ENCODE measurements at regions not wholly inside any gene's neighbourhood (a gene's known extent, or its start where the extent isn't known, plus 50 kb on each side); places are given as distances from the start of the nearest gene placed in this dataset.
"Not testable (repeated sequence)": the region's sequence is repeated elsewhere in the genome, so short reads cannot be mapped to it uniquely, and the experiment has no call there.

DNA sequence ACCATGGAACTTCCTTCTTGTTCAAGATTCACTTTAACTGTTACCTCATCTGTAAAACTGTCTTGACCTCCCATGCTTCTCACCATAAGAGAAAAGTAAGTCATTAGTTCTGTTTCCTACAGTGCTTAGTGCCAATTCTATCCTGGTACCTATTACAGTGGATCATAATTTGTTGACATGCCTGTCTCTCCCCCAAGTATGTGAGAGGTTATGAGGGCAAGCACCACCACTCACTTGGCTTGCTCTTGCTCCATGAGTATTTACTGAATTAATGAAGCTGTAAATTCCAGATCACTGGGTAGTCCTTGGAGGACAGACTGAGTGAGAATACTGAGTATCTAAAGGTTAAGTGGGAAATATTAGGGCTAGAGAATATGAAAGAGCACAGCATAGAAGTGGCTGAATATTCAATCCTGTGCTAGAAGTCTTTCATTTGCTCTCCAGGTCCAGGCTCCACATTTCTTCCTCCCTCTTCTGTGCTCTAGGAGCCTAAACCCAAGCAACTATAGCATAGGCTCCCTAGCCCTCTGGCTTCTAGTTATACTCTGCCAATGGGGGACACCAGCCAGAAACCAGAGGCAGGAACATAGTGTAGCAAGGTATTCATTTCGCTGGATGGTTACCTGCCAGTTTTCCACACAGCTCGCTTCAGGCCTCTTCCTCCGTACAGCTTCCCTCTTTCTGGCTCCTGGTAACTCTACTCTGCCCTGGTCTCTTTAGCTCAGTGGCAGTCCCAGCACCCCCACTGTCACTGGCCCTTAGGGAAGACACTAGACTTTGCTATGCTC is 118.2 kb upstream of the SLC5A12 start:
- peak; percentile 28 for DNase-seq (ENCODE audit: low read depth)

DNA sequence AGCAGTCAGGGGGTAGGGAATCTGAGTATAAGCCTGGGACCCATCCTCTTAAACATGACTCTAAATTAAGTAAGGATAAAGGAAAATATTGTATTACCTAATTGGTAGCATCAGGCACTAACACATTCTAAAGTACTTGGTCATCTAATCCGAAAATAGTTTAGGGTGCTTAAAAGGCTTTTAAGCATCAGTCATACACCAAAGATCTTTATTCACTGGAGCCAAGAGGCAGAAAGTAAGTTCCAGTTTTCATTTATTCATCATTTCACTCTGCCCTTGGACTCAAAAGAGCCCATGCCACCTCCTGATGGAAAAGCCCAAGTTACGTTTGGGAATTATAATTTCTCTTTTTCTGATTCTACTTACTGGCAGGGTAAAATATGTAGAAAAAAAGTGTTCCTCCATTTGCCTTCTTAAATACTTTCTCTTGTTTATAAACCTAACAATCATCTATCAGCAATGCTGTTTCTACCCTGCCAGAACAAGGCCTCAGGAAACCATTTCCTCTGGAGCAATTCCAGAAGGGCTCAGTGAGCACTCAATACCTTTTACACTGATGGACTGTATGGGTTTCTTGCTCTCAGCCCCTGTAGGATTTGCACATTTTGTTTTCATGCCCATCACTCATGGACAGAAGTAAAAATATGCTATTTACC is 120.1 kb upstream of the SLC5A12 start:
- DNase-seq (ENCODE audit: low read depth) = peak; percentile 85

DNA sequence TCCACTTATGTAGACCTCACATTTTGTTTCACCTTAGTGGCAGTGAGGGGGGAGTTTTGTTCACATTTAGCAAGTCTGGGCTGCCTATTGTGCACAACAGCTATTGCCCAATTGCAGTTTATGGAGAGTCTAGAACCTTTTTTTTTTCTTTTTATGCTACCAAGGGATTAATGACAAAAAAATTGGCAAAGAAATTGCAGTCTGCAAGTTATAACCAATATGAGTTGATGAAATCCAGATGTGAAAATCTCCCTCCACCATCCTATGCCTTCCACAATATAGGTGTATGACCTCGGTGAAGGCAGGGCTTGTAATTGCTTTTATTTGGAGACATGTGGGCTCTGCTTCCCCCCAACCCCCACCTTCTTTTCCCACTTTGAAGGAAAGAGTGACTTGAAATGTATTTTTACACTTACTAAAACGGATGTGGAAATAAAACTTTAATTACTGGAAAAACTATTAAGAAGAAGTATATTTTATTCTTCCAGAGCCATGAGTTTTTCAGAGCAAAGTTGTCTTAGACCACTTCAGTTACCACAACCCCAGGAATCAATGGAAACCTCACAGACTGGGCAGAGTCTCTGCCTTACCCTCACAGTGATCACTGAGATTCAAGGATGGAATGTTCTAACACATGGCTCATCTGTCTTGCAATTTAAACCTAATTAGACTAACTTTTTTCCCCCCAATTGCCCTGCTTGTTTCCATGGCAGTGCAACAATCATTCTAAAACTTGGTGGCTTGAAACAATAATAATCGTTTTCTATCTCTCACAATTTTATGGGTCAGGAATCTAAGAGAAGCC is 120.8 kb upstream of the SLC5A12 start:
- DNase-seq (ENCODE audit: low read depth) = peak; percentile 56

DNA sequence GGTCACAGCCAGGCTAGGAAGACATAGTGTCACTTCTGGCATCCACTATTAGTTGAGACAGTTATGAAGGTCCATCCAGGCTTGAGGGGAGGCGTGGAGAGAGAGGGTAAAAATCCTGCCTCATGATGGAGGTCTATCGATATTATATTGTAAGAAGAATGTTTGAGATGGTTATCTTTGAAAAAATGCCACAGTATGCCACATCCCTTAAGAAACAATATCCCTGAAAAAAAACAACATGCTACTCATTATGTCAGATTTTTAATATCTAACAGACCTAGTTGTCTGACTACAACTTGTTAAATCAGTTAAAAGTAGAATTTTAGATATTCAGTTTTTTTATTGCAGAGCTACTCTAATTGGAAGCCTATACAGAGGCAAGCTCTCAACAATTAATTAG is 121.7 kb upstream of the SLC5A12 start:
- no peak for DNase-seq (ENCODE audit: low read depth)

DNA sequence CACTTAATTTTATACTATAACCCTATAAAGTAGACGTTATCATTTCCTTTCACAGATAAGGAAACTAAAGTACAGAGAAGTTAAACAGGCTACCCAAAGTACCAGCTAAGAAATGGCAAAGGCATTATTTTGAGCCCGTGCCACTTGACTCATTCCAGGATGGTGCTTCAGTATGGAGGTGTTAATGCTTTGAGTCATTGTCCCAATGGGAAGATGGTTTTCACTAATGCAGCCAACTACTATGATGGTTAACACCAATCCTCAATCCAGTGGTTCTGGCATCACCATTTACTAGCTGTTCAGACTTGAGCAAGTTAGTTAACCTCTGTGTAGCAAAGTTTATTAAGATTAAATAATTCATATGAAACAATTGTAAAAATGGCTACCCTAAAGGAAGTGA is 123.1 kb upstream of the SLC5A12 start:
- no peak for DNase-seq (ENCODE audit: low read depth)

DNA sequence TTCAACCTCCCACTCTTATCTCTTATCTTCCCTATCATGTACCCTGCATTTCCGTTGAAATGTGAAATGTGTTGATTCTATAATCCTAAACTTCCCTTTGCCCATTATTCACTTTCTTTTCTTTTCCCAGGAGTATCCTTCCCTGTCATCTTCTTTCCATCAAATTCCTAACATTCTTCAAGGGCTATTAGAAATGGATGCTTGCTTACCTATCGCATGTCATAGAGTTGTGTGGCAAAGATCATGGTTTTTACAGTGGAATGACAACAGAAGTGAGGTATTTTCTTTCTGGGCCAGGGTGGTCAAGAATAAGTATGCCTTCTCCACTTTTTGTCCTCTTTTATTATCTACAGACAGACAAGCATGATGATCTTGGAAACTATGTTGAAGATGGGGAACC is 124.4 kb upstream of the SLC5A12 start:
- DNase-seq (ENCODE audit: low read depth) = peak; percentile 18

DNA sequence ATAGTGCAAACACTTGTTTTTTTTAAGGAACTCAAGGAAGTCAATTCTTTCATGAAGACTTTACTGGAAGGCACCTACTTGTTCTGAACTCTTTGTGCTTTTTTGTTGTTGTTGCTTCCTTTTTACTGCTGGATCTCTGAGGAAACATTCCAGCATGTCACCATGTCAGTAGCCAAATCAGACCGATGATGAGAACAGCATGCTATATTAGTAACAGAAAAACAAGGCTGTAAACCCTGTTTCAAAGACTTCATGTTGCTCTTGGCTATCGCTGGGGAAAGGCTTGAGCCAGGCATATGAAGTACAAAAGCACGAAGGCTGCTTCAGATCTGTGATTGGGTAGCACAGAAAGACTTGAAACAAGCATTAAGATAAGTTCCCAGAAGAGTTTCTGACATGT is 125.6 kb upstream of the SLC5A12 start:
- DNase-seq (ENCODE audit: low read depth) = peak; percentile 37

DNA sequence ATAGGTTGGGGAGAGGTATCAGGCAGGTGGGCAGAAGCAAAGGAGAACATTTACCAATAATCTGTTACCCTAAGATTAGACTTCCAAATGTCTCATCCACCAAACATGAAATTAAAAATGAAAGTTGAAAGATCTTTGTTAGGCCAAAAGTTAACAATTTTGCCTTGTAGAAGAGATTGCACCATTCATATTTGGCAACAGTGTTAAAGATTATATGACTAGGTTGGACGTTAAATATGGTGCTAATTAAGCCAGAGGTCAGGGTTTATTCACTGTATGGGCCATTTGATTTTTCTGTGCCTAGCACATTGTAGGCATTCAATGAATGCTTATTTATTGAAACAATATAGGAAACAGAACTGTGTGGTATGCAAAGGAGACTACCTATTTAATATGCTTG is 126.1 kb upstream of the SLC5A12 start:
- DNase-seq (ENCODE audit: low read depth) = no peak

DNA sequence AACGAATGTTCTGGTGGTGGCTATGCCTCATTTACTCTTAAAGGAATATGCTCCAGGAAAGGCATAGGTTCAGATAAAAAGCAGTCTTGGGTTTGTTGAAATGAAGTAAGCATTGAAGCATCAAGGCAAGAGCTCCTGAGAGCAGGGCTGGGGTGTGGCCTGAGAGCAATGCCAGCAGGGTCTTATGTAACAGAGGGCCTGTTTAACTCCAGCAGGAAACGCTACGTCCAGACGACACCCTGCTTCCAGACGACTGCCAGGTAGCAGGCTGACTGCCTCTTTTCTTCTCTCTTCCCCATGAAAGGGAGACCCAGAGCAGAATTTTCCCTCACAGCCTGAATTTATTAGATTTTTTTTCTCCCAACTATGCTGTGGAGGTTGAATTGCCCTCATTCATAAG is 127.2 kb upstream of the SLC5A12 start:
- no peak for DNase-seq (ENCODE audit: low read depth)

DNA sequence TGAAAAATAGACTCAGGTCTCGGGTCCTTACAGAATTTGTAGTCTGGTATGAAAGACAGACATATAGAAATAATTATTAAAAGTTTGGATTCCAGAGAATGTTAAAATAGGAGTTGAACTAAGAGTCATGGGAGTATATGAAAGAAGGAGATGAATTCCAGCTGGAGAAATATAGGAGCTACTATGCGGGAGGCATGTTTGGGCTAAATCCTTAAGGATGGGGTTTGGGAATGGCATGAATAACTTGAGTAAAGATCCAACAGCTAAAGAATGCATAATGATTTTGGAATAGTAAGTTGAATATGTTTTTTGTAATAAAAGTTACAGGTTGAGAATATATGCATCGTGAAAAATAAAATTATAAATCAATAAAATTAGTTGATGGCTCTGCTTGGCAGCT is 129.4 kb upstream of the SLC5A12 start:
- no peak for DNase-seq (ENCODE audit: low read depth)

DNA sequence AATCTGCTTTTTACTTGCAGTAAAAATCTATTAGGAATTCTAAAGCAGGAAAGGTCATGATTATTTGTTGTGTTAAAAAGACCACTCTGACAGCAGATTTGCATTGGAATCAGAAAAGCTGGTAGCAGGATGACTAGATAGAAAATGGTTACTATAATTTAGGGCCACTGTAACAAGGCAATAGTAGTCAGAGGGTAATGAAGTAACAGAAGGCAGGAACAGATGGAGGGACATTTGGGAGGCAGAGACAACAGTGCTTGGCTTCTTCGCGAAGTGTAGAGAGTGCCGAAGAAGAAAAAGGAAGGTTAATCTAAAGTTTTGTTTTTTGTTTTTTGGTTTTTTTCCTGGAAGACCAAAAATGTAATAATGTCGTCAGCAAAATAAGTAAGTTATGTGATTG is 129.8 kb upstream of the SLC5A12 start:
- DNase-seq (ENCODE audit: low read depth) = no peak

DNA sequence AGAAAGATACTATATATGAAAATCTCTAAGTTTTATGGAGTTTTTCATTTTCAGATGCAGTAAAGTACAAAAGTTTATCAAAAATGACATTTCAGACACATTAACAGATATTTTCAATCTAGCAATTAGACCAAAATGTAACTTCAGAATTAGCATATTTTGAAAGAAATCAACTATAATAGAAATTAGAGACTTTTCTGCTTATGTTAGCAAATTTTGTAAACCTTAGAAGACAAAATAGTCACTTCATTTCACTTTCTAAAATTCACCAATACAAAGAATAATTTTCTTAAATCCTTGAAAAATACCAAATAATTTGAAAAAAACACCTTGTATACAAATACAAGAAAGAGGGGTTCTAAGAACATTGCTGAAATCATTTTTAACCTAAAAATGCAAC is 135.8 kb upstream of the FIBIN start:
- DNase-seq (ENCODE audit: low read depth) = no peak

DNA sequence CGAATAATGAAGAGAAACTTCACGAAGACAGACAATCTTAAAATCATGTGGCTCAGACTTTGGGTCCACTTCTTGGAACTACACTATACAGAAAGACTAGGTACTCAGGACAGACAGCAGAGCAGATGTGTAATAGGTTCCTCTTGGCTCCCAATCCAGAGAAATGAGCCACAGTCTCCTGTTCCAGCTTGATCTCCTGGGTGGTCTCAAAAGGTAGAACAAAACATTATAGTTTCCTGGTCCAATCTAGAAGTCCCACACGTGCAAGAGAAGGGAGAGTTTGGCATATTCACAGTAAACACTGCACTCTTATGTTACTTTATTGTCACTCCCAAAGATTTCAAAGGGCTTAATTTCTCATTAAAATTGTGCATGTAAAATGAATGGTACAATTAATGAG is 134.5 kb upstream of the FIBIN start:
- no peak for DNase-seq (ENCODE audit: low read depth)

DNA sequence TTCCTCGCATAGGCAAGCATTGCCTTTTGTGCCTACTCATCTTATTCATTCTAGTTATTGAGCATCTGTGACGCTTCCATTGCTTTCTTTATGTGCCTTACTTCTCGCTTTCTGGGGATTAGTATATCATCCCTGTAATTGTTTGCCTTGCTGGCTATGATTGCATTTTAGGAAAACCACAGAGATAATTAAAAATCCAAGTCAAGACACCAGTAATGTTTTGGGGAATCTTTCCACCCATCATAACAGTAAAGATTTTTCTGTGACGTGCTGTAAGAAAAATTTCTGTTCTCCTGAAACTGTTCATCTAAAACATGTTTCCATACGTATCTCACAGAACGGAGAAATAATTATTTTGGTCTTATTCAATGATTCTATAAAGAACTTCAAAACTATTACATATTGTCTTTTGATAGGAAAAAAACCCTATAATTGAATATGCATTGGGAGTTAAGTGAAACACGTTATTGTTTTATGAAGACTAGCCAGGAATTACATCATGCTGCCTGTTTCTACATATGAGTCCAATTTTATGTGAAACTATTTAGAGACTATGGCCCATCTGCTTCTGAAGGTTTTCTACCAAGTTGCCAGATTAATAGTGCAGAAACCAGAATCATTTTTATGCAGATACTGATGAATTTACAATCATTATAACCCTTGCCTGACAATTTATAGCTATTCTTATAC is 133.7 kb upstream of the FIBIN start:
- no peak for DNase-seq (ENCODE audit: low read depth)

DNA sequence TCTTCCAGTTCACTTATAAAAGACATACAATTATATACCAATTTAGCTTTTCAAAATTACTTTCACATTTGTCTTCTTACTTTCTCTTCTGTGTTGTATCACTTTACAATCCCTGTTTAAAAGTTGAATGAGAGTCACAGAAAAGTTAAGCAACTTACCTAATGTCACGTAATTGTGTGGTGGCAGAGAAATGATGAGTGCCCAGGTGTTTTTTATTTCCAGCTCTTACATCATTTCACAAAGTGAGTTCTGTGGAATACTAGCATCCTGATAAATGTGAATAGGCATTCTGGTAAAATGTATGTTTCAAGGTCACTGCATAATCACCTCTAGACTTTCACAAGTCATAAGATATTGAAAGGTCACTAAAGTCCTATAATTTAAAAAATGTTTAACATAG is 133.0 kb upstream of the FIBIN start:
- DNase-seq (ENCODE audit: low read depth) = no peak

DNA sequence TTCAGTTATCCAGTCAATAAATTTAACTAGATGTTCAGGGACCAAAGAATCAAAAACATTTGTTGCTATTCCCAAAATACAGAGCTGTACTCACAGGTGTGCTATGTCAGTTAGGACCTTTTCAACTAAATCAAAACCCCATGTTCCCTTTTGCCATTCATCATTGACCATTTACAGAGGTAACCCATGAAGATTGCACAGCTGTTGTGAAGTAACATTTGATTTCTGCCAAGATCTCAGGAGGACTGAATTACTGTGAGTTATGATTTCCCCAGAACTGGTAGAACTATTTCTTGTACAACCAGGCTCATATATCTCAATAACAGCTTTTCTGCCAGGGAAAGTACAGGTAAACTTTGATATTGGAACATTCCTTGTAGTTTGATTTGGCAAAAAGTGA is 131.1 kb upstream of the FIBIN start:
- DNase-seq (ENCODE audit: low read depth) = no peak

DNA sequence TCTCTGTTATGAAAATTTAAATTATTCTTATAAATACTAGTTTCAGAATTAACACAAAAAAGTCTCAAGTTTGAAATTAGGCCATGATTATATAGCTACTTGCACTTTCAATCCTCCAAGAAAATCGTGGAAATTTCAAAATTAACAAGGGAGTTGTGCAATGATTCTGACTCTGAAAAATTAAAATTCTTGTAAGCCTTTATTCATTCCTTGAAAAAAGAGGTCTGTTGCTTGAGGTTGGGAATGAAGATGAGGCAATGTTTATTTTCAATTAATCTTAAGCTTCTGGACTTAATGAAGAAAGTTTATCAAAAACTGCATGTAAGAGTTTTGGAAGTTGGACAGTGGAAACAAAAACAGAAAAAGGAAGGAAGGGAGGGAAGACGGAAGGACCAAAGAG is 128.2 kb upstream of the FIBIN start:
- DNase-seq (ENCODE audit: low read depth) = peak; percentile 7

DNA sequence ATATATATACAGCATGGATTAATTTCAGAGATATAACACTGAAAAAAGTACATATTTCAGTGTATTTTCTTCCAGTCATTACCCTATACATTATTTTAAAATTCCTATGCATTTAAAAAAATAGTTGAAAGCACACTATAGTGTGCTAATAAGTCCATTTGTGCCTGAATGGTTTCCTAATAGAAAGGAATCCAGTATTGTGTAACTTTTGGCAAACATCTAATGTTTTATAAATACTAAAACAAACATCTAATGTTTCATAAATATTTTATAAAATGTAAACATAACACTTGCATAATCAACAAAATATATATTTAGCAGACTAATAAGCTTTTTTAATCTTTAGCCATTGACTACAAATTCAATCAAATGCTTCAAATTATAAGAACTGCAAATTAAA is 126.6 kb upstream of the FIBIN start:
- no peak for DNase-seq (ENCODE audit: low read depth)

DNA sequence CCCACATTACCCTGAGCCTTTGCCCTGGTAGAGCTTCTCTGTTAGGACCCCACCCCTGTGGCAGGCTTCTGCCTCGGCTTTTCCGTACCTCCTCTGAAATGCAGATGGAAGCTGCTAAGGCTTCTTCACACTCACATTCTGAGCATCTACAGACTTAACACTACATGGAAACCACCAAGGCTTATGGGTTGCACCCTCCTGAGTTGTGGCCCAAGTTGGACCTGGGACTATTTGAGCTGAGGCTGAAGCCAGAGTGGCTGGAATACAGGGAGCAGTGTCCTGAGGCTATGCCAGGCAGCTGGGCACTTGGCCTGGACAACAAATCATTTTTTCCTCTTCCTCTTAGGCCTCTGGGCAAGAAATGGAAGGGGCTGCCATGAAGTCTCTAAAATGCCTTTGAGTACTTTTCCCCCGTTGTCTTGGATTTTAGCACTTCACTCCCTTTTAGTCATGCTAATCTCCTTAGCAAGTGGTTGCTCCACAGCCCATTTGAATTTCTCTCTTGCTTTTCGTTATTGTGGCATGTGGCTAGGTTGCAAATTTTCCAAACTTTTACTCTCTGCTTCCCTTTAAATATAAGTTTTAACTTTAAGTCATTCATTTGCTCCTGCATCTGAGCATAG is 114.8 kb upstream of the FIBIN start:
- DNase-seq (ENCODE audit: low read depth) = no peak

DNA sequence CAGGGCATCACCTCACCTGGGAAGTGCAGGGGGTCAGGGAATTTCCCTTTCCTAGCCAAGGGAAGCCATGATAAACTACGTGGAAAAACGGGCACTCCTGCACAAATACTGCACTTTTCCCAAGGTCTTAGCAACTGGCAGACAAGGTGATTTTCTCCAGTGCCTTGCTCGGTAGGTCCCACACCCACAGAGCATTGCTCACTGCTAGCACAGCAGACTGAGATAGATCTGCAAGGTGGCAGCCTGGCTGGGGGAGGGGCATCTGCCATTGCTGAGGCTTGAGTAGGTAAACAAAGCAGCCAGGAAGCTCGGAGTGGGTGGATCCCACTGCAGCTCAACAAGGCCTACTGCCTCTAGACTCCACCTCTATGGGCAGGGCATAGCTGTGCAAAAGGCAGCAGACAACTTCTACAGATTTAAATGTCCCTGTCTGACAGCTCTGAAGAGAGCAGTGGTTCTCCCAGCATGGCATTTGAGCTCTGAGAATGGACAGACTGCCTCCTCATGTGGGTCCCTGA is 111.5 kb upstream of the FIBIN start:
- DNase-seq (ENCODE audit: low read depth) = not testable (repeated sequence)

DNA sequence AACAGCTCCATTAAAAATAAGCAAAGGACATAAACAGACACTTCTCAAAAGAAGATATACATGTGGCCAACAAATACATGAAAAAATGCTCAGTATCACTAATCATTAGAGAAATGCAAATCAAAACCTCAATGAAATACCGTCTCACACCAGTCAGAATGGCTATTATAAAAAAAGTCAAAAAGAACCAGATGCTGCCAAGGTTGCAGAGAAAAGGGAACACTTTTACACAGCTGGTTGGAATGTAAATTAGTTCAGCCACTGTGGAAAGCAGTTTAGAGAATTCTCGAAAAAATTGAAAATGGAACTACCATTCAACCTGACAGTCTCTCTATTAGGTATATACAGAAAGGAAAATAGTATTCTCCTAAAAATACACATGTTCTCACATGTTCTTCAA is 102.4 kb upstream of the FIBIN start:
- DNase-seq (ENCODE audit: low read depth) = no peak

DNA sequence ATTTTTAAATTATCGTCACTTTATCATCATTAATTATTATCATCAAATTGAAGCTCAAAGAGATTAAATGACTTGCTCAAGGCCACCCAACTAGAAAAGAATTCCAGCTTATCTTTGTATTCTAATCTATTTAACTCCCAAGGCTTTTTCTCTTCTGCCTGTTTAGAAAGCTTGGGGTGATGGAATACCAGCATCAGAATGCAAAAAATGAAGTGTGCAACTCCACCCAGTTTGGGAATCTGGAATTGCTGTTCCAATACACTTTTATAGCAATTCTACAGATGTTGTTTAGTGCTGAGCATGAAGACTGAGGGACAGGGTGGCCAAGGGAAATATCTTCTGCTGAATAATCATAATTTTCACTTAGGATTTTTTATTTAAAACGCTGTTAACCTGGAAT is 97.2 kb upstream of the FIBIN start:
- peak; percentile 45 for DNase-seq (ENCODE audit: low read depth)

Data from EH (cell line).